Peyer's patch (tissue), 4 donors: ENCODE measurements at regions not wholly inside any gene's neighbourhood (a gene's known extent, or its start where the extent isn't known, plus 50 kb on each side); places are given as distances from the start of the nearest gene placed in this dataset.

Experiments used
- DNase-seq, 3 donors: peaks; one replicate each; pipeline ENCODE4 v3.0.0-alpha.2; 2017 to 2019
- H3K27ac ChIP-seq, 4 donors: fragments of 200-600 bp; sonication (generic); one replicate each; pipeline ENCODE4 v1.5.1; 2016 to 2019
- H3K27me3 ChIP-seq, 2 donors: fragments of 200-600 bp; sonication (generic); one replicate each; pipeline ENCODE4 v1.5.1; 2019
- H3K36me3 ChIP-seq, 3 donors: fragments of 200-600 bp; sonication (generic); one replicate each; pipeline ENCODE4 v1.5.1; 2016 to 2019
- H3K4me1 ChIP-seq, 4 donors: fragments of 200-600 bp; sonication (generic); one replicate each; pipeline ENCODE4 v1.5.1; 2016 to 2019
- H3K4me3 ChIP-seq, 4 donors: fragments of 200-600 bp; sonication (generic); 1 replicate in 3 of 4; 2 replicates in 1 of 4; pipeline ENCODE4 v1.5.1; 2016 to 2019; ENCODE audit warnings: mild to moderate bottlenecking in 1 of 4
- H3K9me3 ChIP-seq, 4 donors: fragments of 200-600 bp; sonication (generic); one replicate each; pipeline ENCODE4 v1.5.1; 2016 to 2019; ENCODE audit warnings: mild to moderate bottlenecking in 1 of 4
- CTCF ChIP-seq, 6 experiments: fragments of 450-650 bp in 4 of 6; fragments of 200-600 bp in 2 of 6; sonication (generic) in 1 of 6; IDR thresholded peaks; one replicate each; pipeline ENCODE4 v1.5.1; 2017 to 2019; ENCODE audit warnings: antibody characterized with exemption in 6 of 6, mild to moderate bottlenecking in 3 of 6, moderate library complexity in 1 of 6
- POLR2A ChIP-seq, 2 donors: fragments of 450-650 bp; IDR thresholded peaks; one replicate each; pipeline ENCODE4 v1.5.1; 2017; ENCODE audit warnings: antibody characterized with exemption in 2 of 2, mild to moderate bottlenecking in 2 of 2, moderate library complexity in 2 of 2

GRCh38 chr12:97308576-97309198 is 153.9 kb upstream of the RMST start:
- Histone ChIP-seq H3K9me3 (no peaks in the 10 kb centered on the region), H3K27me3 (no peaks in the 10 kb centered on the region), H3K36me3 (no peaks in the 10 kb centered on the region), H3K27ac (no peak overlapping the region), H3K4me1 (peaks cover 0 to 6% (median 0%) of the 10 kb centered on the region in 4 donors), H3K4me3 (no peak overlapping the region)
- no peak for DNase-seq
- TF ChIP-seq POLR2A (IDR thresholded peaks at IDR 0.05) (no peak), CTCF (IDR thresholded peaks at IDR 0.05) (peak; percentile 59 to 71 (median 65))

GRCh38 chr12:97309921-97310320 is 152.7 kb upstream of the RMST start:
- no peak overlapping the region for H3K27ac ChIP-seq
- no peak for TF ChIP-seq CTCF (IDR thresholded peaks at IDR 0.05)
- no peak for TF ChIP-seq POLR2A (IDR thresholded peaks at IDR 0.05)
- DNase-seq: no peak
- H3K4me1 ChIP-seq: peaks cover 0 to 6% (median 0%) of the 10 kb centered on the region in 4 donors
- no peaks in the 10 kb centered on the region for H3K27me3 ChIP-seq
- no peaks in the 10 kb centered on the region for H3K36me3 ChIP-seq
- H3K4me3 ChIP-seq: no peak overlapping the region
- H3K9me3 ChIP-seq: no peaks in the 10 kb centered on the region

GRCh38 chr12:97312570-97313135 is 150.0 kb upstream of the RMST start:
- H3K27ac ChIP-seq: no peak overlapping the region
- H3K9me3 ChIP-seq: no peaks in the 10 kb centered on the region
- no peaks in the 10 kb centered on the region for H3K4me1 ChIP-seq
- no peak overlapping the region for H3K4me3 ChIP-seq
- no peaks in the 10 kb centered on the region for H3K36me3 ChIP-seq
- TF ChIP-seq POLR2A (IDR thresholded peaks at IDR 0.05): no peak
- no peak for TF ChIP-seq CTCF (IDR thresholded peaks at IDR 0.05)
- no peak for DNase-seq
- no peaks in the 10 kb centered on the region for H3K27me3 ChIP-seq

- DNase-seq: no peak
- no peak for TF ChIP-seq CTCF (IDR thresholded peaks at IDR 0.05)
- TF ChIP-seq POLR2A (IDR thresholded peaks at IDR 0.05): no peak
- Histone ChIP-seq H3K27me3 (no peaks in the 10 kb centered on the region), H3K27ac (no peak overlapping the region), H3K36me3 (no peaks in the 10 kb centered on the region), H3K4me1 (no peaks in the 10 kb centered on the region), H3K4me3 (no peak overlapping the region), H3K9me3 (no peaks in the 10 kb centered on the region)
Measured at GRCh38 chr12:97313471-97314190, 149.0 kb upstream of the RMST start.

- H3K36me3 ChIP-seq: no peaks in the 10 kb centered on the region
Measured at GRCh38 chr12:97316321-97316720, 146.3 kb upstream of the RMST start.

More at GRCh38 chr12:97316321-97316720, 146.3 kb upstream of the RMST start:
- no peak overlapping the region for H3K27ac ChIP-seq
- H3K4me1 ChIP-seq: no peaks in the 10 kb centered on the region
- DNase-seq: no peak
- no peak overlapping the region for H3K4me3 ChIP-seq
- H3K27me3 ChIP-seq: no peaks in the 10 kb centered on the region
- no peak for TF ChIP-seq CTCF (IDR thresholded peaks at IDR 0.05)
- no peak for TF ChIP-seq POLR2A (IDR thresholded peaks at IDR 0.05)
- no peaks in the 10 kb centered on the region for H3K9me3 ChIP-seq
